HL-60 (cell line): ENCODE measurements at regions not wholly inside any gene's neighbourhood (a gene's known extent, or its start where the extent isn't known, plus 50 kb on each side); places are given as distances from the start of the nearest gene placed in this dataset.

Source experiments
- CTCF ChIP-seq: IDR thresholded peaks from one replicate; pipeline ENCODE4 v1.5.1; 2011; ENCODE audit warnings: low read length, control low read depth, inconsistent platforms; ENCODE audit not compliant: insufficient read depth
- REST ChIP-seq: IDR thresholded peaks from 2 replicates; pipeline ENCODE4 v1.6.1; 2012; ENCODE audit warnings: low read depth; ENCODE audit not compliant: insufficient replicate concordance

GRCh38 chr4:163790231-163790630, 295.7 kb downstream of the TMA16 start:
- no peak for TF ChIP-seq CTCF
- TF ChIP-seq REST: no peak
